Loucy (cell line): ENCODE measurements at regions not wholly inside any gene's neighbourhood (a gene's known extent, or its start where the extent isn't known, plus 50 kb on each side); places are given as distances from the start of the nearest gene placed in this dataset.

Experiments used
- H2AFZ ChIP-seq: fragments of 200-600 bp; sonication (generic); 2 replicates; pipeline ENCODE4 v1.6.0; 2016; ENCODE audit warnings: antibody characterized with exemption, mild to moderate bottlenecking, low read length, moderate library complexity
- H3F3A ChIP-seq: fragments of 200-600 bp; 2 replicates; pipeline ENCODE4 v1.6.0; 2016; ENCODE audit warnings: antibody characterized with exemption, low read depth, mild to moderate bottlenecking
- H3K27me3 ChIP-seq: fragments of 200-600 bp; sonication (generic); 2 replicates; pipeline ENCODE4 v1.6.1; 2014; ENCODE audit warnings: low read length, mild to moderate bottlenecking; ENCODE audit not compliant: insufficient read depth, poor library complexity, severe bottlenecking
- H3K36me3 ChIP-seq: fragments of 200-600 bp; sonication (generic); 2 replicates; pipeline ENCODE4 v1.6.1; 2016; ENCODE audit warnings: low read length; ENCODE audit not compliant: insufficient read depth
- H3K4me1 ChIP-seq: fragments of 200-600 bp; sonication (generic); 2 replicates; pipeline ENCODE4 v1.5.1; 2014; ENCODE audit warnings: low read length, mild to moderate bottlenecking; ENCODE audit not compliant: insufficient read depth, poor library complexity, severe bottlenecking
- H3K4me2 ChIP-seq: fragments of 200-600 bp; sonication (generic); 2 replicates; pipeline ENCODE4 v1.6.0; 2014; ENCODE audit warnings: antibody characterized with exemption, low read length, low read depth, mild to moderate bottlenecking; ENCODE audit not compliant: poor library complexity, severe bottlenecking
- H3K4me3 ChIP-seq: fragments of 200-600 bp; sonication (generic); 2 replicates; pipeline ENCODE4 v1.5.1; 2014; ENCODE audit warnings: low read length, mild to moderate bottlenecking, mixed read lengths; ENCODE audit not compliant: poor library complexity, severe bottlenecking
- H3K79me2 ChIP-seq: fragments of 200-600 bp; sonication (generic); 2 replicates; pipeline ENCODE4 v1.6.1; 2014; ENCODE audit warnings: low read length; ENCODE audit not compliant: insufficient read depth
- H3K9ac ChIP-seq: fragments of 200-600 bp; sonication (generic); 2 replicates; pipeline ENCODE4 v1.6.0; 2014; ENCODE audit warnings: mild to moderate bottlenecking, low read depth, low read length, moderate library complexity; ENCODE audit not compliant: poor library complexity, severe bottlenecking
- H3K9me2 ChIP-seq: fragments of 200-600 bp; sonication (generic); replicated peaks from 2 replicates; pipeline ENCODE4 v1.6.1; 2016; ENCODE audit warnings: low read depth, low read length, mixed read lengths
- H3K9me3 ChIP-seq: fragments of 200-600 bp; sonication (generic); 2 replicates; pipeline ENCODE4 v1.6.1; 2014; ENCODE audit warnings: mild to moderate bottlenecking, antibody characterized with exemption, low read length, low read depth; ENCODE audit not compliant: insufficient read depth
- H4K20me1 ChIP-seq: fragments of 200-600 bp; sonication (generic); 2 replicates; pipeline ENCODE4 v1.6.0; 2014; ENCODE audit warnings: antibody characterized with exemption, low read length, mild to moderate bottlenecking; ENCODE audit not compliant: insufficient read depth, poor library complexity, severe bottlenecking
- EZH2phosphoT487 ChIP-seq: fragments of 200-600 bp; IDR thresholded peaks from 2 replicates; pipeline ENCODE4 v1.6.1; 2018; ENCODE audit warnings: antibody characterized with exemption, mild to moderate bottlenecking, moderate library complexity, borderline replicate concordance
- TF ChIP-seq, protein P1 (sequence below): fragments of 200-600 bp; sonication (generic); conservative IDR thresholded peaks from 2 replicates; pipeline ENCODE4 v1.5.1; 2014; ENCODE audit warnings: mild to moderate bottlenecking, antibody characterized with exemption, low read length

DNA sequence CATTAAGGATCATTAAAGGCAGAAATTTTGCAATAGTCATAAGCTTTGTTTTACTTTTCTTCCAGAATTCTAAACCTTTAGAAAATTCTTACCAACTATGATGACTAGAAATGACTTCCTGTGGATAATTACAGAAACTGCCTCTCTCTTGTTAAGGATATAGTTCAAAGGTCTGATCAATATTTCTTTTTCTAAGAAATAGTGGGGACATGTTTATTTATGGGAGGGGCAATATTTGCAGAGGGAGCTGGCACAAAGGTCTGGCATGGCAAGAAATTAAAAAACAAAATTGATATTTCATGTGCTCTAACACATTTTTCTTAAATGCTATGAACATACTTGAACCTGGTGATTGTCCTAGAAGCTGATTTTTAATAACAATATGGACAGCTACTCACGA is 448.9 kb downstream of the KCTD8 start:
- Histone ChIP-seq H3K4me1 (no peaks in the 10 kb centered on the region), H3K79me2 (no peaks in the 10 kb centered on the region), H3K9ac (no peak overlapping the region), H3K27me3 (no peaks in the 10 kb centered on the region), H3F3A (no peaks in the 10 kb centered on the region), H4K20me1 (no peaks in the 10 kb centered on the region), H3K9me2 (no peaks in the 10 kb centered on the region), H2AFZ (no peak overlapping the region), H3K9me3 (no peaks in the 10 kb centered on the region), H3K4me3 (no peak overlapping the region), H3K4me2 (no peak overlapping the region), H3K36me3 (no peaks in the 10 kb centered on the region)
- no peak for TF ChIP-seq EZH2phosphoT487
- TF ChIP-seq, protein P1, sequence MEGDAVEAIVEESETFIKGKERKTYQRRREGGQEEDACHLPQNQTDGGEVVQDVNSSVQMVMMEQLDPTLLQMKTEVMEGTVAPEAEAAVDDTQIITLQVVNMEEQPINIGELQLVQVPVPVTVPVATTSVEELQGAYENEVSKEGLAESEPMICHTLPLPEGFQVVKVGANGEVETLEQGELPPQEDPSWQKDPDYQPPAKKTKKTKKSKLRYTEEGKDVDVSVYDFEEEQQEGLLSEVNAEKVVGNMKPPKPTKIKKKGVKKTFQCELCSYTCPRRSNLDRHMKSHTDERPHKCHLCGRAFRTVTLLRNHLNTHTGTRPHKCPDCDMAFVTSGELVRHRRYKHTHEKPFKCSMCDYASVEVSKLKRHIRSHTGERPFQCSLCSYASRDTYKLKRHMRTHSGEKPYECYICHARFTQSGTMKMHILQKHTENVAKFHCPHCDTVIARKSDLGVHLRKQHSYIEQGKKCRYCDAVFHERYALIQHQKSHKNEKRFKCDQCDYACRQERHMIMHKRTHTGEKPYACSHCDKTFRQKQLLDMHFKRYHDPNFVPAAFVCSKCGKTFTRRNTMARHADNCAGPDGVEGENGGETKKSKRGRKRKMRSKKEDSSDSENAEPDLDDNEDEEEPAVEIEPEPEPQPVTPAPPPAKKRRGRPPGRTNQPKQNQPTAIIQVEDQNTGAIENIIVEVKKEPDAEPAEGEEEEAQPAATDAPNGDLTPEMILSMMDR: no peak

DNA sequence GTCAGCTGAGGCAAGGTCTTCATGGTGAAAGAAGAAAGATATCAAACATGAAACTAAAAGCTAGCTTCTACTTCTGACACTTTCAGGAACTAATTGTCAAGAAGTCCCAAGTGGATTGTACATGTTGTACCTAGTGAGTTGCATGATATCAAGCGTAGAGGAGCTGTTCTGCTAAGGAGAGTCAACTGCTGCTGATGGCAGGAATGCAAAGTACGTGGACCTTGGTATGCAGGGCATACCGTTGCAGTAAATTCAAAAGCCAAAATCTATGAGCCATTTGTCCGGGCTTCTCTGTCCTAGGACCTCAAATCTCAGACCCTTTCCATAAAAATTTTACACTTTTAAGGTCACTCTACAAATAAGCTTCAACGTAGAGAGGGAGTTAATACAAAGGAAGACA is 446.2 kb downstream of the KCTD8 start:
- no peak overlapping the region for H3K9ac ChIP-seq
- no peaks in the 10 kb centered on the region for H3K27me3 ChIP-seq
- TF ChIP-seq, protein P1: no peak
- TF ChIP-seq EZH2phosphoT487: no peak
- H3F3A ChIP-seq: no peaks in the 10 kb centered on the region
- no peak overlapping the region for H3K4me3 ChIP-seq
- no peaks in the 10 kb centered on the region for H4K20me1 ChIP-seq
- H3K9me3 ChIP-seq: no peaks in the 10 kb centered on the region
- H2AFZ ChIP-seq: no peak overlapping the region
- H3K36me3 ChIP-seq: no peaks in the 10 kb centered on the region
- no peaks in the 10 kb centered on the region for H3K9me2 ChIP-seq
- H3K79me2 ChIP-seq: no peaks in the 10 kb centered on the region
- no peaks in the 10 kb centered on the region for H3K4me1 ChIP-seq
- H3K4me2 ChIP-seq: no peak overlapping the region

DNA sequence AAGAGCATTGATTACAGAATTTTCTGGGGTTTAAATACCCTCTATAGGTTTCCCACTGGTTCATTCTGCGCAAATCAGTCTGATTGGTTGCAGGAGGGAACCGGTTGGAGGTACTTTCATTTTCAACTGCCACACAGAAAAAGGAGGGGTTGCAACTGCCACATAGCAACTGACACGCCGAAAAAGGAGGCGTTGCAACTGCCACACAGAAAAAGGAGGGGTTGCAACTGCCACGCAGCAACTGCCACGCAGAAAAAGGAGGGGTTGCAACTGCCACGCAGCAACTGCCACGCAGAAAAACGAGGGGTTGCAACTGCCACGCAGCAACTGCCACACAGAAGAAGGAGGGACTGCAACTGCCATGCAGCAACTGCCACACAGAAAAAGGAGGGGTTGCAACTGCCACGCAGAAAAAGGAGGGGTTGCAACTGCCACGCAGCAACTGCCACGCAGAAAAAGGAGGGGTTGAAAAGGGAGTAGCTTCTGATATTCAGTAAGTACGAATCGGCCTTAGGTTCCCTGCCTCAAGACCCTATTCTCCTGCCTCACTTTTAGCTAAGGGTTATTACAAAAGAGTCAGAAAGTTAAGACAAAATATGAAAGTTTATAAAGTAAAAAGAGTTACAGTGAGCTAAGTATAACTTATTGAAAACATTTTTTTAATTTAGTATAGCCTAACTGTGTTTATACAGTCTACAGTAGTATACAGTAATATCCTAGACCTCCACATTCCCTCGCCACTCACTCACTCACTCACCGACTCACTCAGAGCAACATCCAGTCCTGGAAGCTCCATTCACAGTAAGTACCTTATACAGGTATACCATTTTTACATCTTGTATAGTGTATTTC is 431.8 kb downstream of the KCTD8 start:
- Histone ChIP-seq H3K27me3 (no peaks in the 10 kb centered on the region), H3K9me3 (no peaks in the 10 kb centered on the region; the same call in 1 of the 2 replicates), H2AFZ (no peak overlapping the region), H3K79me2 (no peaks in the 10 kb centered on the region), H3K9me2 (no peaks in the 10 kb centered on the region), H3K4me1 (no peaks in the 10 kb centered on the region), H3K36me3 (no peaks in the 10 kb centered on the region), H3K4me2 (no peak overlapping the region), H3F3A (no peaks in the 10 kb centered on the region), H4K20me1 (no peaks in the 10 kb centered on the region), H3K9ac (no peak overlapping the region), H3K4me3 (no peak overlapping the region)
- no peak for TF ChIP-seq EZH2phosphoT487
- TF ChIP-seq, protein P1: no peak
